IMR-90 (cell line): ENCODE measurements at regions not wholly inside any gene's neighbourhood (a gene's known extent, or its start where the extent isn't known, plus 50 kb on each side); places are given as distances from the start of the nearest gene placed in this dataset.
A peak's percentile ranks its signal among the peaks of the same experiment; 100 is the strongest.

Source experiments
- ATAC-seq: fragments of 200-7000 bp; cut with Tn5 transposase; 2 replicates; pipeline ENCODE4 v1.9.1; 2020; ENCODE audit warnings: low read depth, mild to moderate bottlenecking, moderate library complexity
- BruUV-seq: library from RNA; stranded (reverse); fragments of 400-500 nt; replicated peaks from 2 replicates; lab custom pipeline; 2021; lab: Mats Ljungman, UMichigan
- CTCF ChIA-PET: fragments of 300-600 bp; formaldehyde crosslinking; extraction: SDS; loops from one replicate; lab custom pipeline; 2021; ENCODE audit warnings: antibody characterized with exemption; lab: Yijun Ruan, JAX
- POLR2A ChIA-PET: fragments of 300-600 bp; sonication (Branson Sonifier 250); formaldehyde crosslinking; loops from one replicate; lab custom pipeline; 2022; ENCODE audit warnings: antibody characterized with exemption; ENCODE audit not compliant: unreplicated experiment; lab: Charles Lee
- DNase-seq: peaks from one replicate; pipeline ENCODE4 v3.0.0; 2013
- H2AFZ ChIP-seq: replicated peaks from 2 replicates; pipeline ENCODE3; 2013; ENCODE audit warnings: low read length, mild to moderate bottlenecking; ENCODE audit not compliant: poor library complexity
- H2AK5ac ChIP-seq: 2 replicates; pipeline ENCODE4 v1.6.1; 2013; ENCODE audit warnings: low read depth, low read length, inconsistent platforms
- H2AK9ac ChIP-seq: replicated peaks from 2 replicates; pipeline ENCODE3; 2013; ENCODE audit warnings: mild to moderate bottlenecking, low read depth, low read length, moderate library complexity; ENCODE audit not compliant: poor library complexity
- H2BK120ac ChIP-seq: 2 replicates; pipeline ENCODE4 v1.6.1; 2013; ENCODE audit warnings: low read depth, low read length, inconsistent platforms
- H2BK15ac ChIP-seq: 3 replicates; pipeline ENCODE4 v1.6.1; 2013; ENCODE audit warnings: low read depth, low read length, inconsistent platforms
- H2BK20ac ChIP-seq: 2 replicates; pipeline ENCODE4 v1.6.1; 2013; ENCODE audit warnings: low read depth, mild to moderate bottlenecking, inconsistent platforms, low read length, moderate library complexity
- H2BK5ac ChIP-seq: 2 replicates; pipeline ENCODE4 v1.6.1; 2013; ENCODE audit warnings: mild to moderate bottlenecking, low read depth, low read length, inconsistent platforms; ENCODE audit not compliant: poor library complexity, severe bottlenecking
- H3K14ac ChIP-seq: replicated peaks from 2 replicates; pipeline ENCODE4 v1.6.1; 2013; ENCODE audit warnings: low read depth, low read length, inconsistent platforms
- H3K18ac ChIP-seq: 2 replicates; pipeline ENCODE4 v1.6.1; 2013; ENCODE audit warnings: low read depth, low read length, control low read depth
- H3K23ac ChIP-seq: 2 replicates; pipeline ENCODE4 v1.6.1; 2013; ENCODE audit warnings: low read depth, low read length, inconsistent platforms
- H3K27ac ChIP-seq: 2 replicates; pipeline ENCODE4 v1.5.1; 2013; ENCODE audit warnings: mild to moderate bottlenecking, control low read depth, low read length; ENCODE audit not compliant: insufficient read depth
- H3K27me3 ChIP-seq: 2 replicates; pipeline ENCODE4 v1.6.1; 2013; ENCODE audit warnings: low read length; ENCODE audit not compliant: control insufficient read depth, insufficient read depth
- H3K36me3 ChIP-seq: 2 replicates; pipeline ENCODE4 v1.6.1; 2013; ENCODE audit warnings: low read length, mixed read lengths; ENCODE audit not compliant: control insufficient read depth, insufficient read depth
- H3K4ac ChIP-seq: 2 replicates; pipeline ENCODE4 v1.6.1; 2013; ENCODE audit warnings: low read depth, low read length, inconsistent platforms
- H3K4me1 ChIP-seq: 2 replicates; pipeline ENCODE4 v1.6.1; 2013; ENCODE audit warnings: low read length, mixed read lengths; ENCODE audit not compliant: control insufficient read depth, insufficient read depth
- H3K4me2 ChIP-seq: 2 replicates; pipeline ENCODE4 v1.6.1; 2013; ENCODE audit warnings: low read depth, mild to moderate bottlenecking, control low read depth, low read length, moderate library complexity
- H3K4me3 ChIP-seq: 2 replicates; pipeline ENCODE4 v1.5.1; 2013; ENCODE audit warnings: low read depth, mild to moderate bottlenecking, control low read depth, low read length, moderate library complexity; ENCODE audit not compliant: insufficient read depth
- H3K56ac ChIP-seq: 2 replicates; pipeline ENCODE4 v1.6.1; 2013; ENCODE audit warnings: low read length, inconsistent platforms; ENCODE audit not compliant: insufficient read depth; ENCODE audit errors: extremely low read depth
- H3K79me1 ChIP-seq, 2 experiments: 2 replicates each; pipeline ENCODE4 v1.6.1; 2013; ENCODE audit warnings: low read length in 2 of 2, inconsistent platforms in 1 of 2, low read depth in 1 of 2
- H3K9ac ChIP-seq: 2 replicates; pipeline ENCODE4 v1.6.1; 2013; ENCODE audit warnings: low read depth, low read length, control low read depth
- H3K9me1 ChIP-seq: 2 replicates; pipeline ENCODE4 v1.6.1; 2013; ENCODE audit warnings: low read length, inconsistent platforms; ENCODE audit not compliant: insufficient read depth
- H3K9me3 ChIP-seq: 2 replicates; pipeline ENCODE4 v1.6.1; 2013; ENCODE audit warnings: low read length; ENCODE audit not compliant: control insufficient read depth, insufficient read depth
- H4K20me1 ChIP-seq: 2 replicates; pipeline ENCODE4 v1.6.1; 2013; ENCODE audit warnings: low read length, inconsistent platforms; ENCODE audit not compliant: insufficient read depth
- H4K5ac ChIP-seq: 2 replicates; pipeline ENCODE4 v1.6.1; 2013; ENCODE audit warnings: mild to moderate bottlenecking, low read depth, low read length, control low read depth
- H4K8ac ChIP-seq, 2 experiments: 2 replicates each; pipeline ENCODE4 v1.6.1; 2013; ENCODE audit warnings: low read depth in 2 of 2, low read length in 2 of 2, control low read depth in 1 of 2, inconsistent platforms in 1 of 2
- H4K91ac ChIP-seq: 2 replicates; pipeline ENCODE4 v1.6.1; 2013; ENCODE audit warnings: low read depth, low read length, inconsistent platforms; ENCODE audit not compliant: insufficient read depth
- MAFK ChIP-seq: IDR thresholded peaks from 2 replicates; pipeline ENCODE4 v1.6.1; 2012; ENCODE audit warnings: low read depth, low read length, improper control_type of control experiment
- NFE2L2 ChIP-seq: fragments of 150-350 bp; IDR thresholded peaks from 2 replicates; pipeline ENCODE4 v1.6.1; 2016; ENCODE audit warnings: low read depth, mild to moderate bottlenecking, low read length
- WGBS, 2 experiments: methylation state at CpG; one replicate each; pipeline versions ENCODE4 v1.1.5 to v1.1.7; 2013; ENCODE audit warnings: missing lambda C conversion rate in 2 of 2; ENCODE audit not compliant: insufficient read length in 1 of 2; ENCODE audit errors: extremely low coverage in 2 of 2; 5-methylcytosine and 5-hydroxymethylcytosine counted together
- dilution Hi-C: fragments of 300-500 bp; cut with HindIII; formaldehyde crosslinking; loops from one replicate; pipeline ENCODE4 v1.14.3; 2018; ENCODE audit warnings: low sequenced_read_pairs; ENCODE audit not compliant: unreplicated experiment
- in situ Hi-C: fragments of 300-500 bp; cut with MboI; formaldehyde crosslinking; loops from 3 replicates; pipeline ENCODE4 v1.14.3; 2019; ENCODE audit warnings: low sequenced_read_pairs, inconsistent platforms, mixed read lengths
- intact Hi-C: fragments of 100-400 bp; cut with micrococcal nuclease; formaldehyde crosslinking; loops from 2 replicates; pipeline ENCODE4 v1.10.0; 2022

- Histone ChIP-seq H3K27ac (no peak overlapping the region), H3K27me3 (no peaks in the 10 kb centered on the region), H3K4ac (no peak overlapping the region), H3K14ac (no peak overlapping the region), H4K5ac (no peak overlapping the region), H3K18ac (no peak overlapping the region), H3K56ac (no peak overlapping the region), H4K20me1 (no peaks in the 10 kb centered on the region), H4K8ac (no peak overlapping the region), H3K4me1 (no peaks in the 10 kb centered on the region), H2BK20ac (no peak overlapping the region), H3K36me3 (no peaks in the 10 kb centered on the region), H4K91ac (no peak overlapping the region), H3K4me2 (no peak overlapping the region), H2BK5ac (no peak overlapping the region), H2AK5ac (no peak overlapping the region), H3K9me1 (no peaks in the 10 kb centered on the region), H2AFZ (no peak overlapping the region), H2AK9ac (no peak overlapping the region), H2BK15ac (no peak overlapping the region), H3K23ac (no peak overlapping the region), H2BK120ac (no peak overlapping the region), H3K4me3 (no peak overlapping the region), H3K9me3 (peaks cover 10% of the 10 kb centered on the region), H3K79me1 (no peaks in the 10 kb centered on the region), H3K9ac (no peak overlapping the region)
- intact Hi-C loops (no loop called here), dilution Hi-C loops (no loop called here), in situ Hi-C loops (no loop called here)
- peak; percentile 88 for TF ChIP-seq MAFK
- no peak for TF ChIP-seq NFE2L2
- ATAC-seq (no peak), DNase-seq (no peak)
- ChIA-PET CTCF (no interaction called here), POLR2A (no interaction called here)
- no CpG with 5 or more reads among the region's 2 CpGs for WGBS, 2 experiments
- BruUV-seq, result no TSS peak
Observed at GRCh38 chr5:174218162-174218561, 172.7 kb downstream of the NSG2 start.
